Mesothelial cell of epicardium (in vitro differentiated cells): ENCODE measurements at regions not wholly inside any gene's neighbourhood (a gene's known extent, or its start where the extent isn't known, plus 50 kb on each side); places are given as distances from the start of the nearest gene placed in this dataset.

Source experiments
- DNase-seq, 2 experiments: peaks; one replicate each; pipeline ENCODE4 v3.0.0; 2021; ENCODE audit warnings: low spot score in 2 of 2; ENCODE audit not compliant: unreplicated experiment in 2 of 2
- H3K27ac Mint-ChIP-seq: 2 replicates; pipeline ENCODE4 v1.8.0; 2021; ENCODE audit warnings: mixed read lengths
- H3K27me3 Mint-ChIP-seq: 2 replicates; pipeline ENCODE4 v1.8.0; 2021; ENCODE audit warnings: low read depth, mixed read lengths
- H3K36me3 Mint-ChIP-seq: 2 replicates; pipeline ENCODE4 v1.8.0; 2021; ENCODE audit warnings: mixed read lengths
- H3K4me1 Mint-ChIP-seq: 2 replicates; pipeline ENCODE4 v1.8.0; 2021; ENCODE audit warnings: mixed read lengths
- H3K4me3 Mint-ChIP-seq: 2 replicates; pipeline ENCODE4 v1.8.0; 2021; ENCODE audit warnings: mild to moderate bottlenecking, moderate library complexity, mixed read lengths
- H3K9me3 Mint-ChIP-seq: 2 replicates; pipeline ENCODE4 v1.8.0; 2021; ENCODE audit warnings: mixed read lengths
- TF ChIP-seq, protein P1 (sequence below): fragments of 200-600 bp; sonication (generic); IDR thresholded peaks from one replicate; pipeline ENCODE4 v1.5.0; 2021; ENCODE audit warnings: antibody characterized with exemption; ENCODE audit not compliant: unreplicated experiment

DNA sequence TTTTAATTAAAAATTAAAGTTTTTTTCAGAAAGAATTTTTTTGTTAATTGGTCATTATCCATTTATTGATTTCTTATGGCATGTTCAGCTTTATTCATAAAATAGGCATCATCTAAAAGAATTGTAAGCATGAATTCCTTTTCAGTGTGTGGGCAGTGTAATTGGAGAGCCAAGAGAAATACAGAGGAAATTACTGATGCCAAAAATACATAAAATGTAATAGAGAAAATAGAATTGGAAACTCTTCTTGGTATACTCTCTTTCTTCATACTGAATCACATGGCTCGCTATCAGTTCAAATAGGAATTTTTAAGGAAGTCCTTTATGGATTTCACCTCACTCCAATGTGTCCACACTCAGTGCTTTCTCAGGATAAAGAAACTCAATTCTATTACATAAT lies 663.6 kb upstream of the NRXN1 start:
- no peak for DNase-seq
- Mint-ChIP-seq H3K27me3 (no peaks in the 10 kb centered on the region), H3K4me3 (no peak overlapping the region), H3K9me3 (no peaks in the 10 kb centered on the region), H3K4me1 (peaks cover 8% of the 10 kb centered on the region), H3K27ac (no peak overlapping the region), H3K36me3 (no peaks in the 10 kb centered on the region)
- TF ChIP-seq, protein P1, sequence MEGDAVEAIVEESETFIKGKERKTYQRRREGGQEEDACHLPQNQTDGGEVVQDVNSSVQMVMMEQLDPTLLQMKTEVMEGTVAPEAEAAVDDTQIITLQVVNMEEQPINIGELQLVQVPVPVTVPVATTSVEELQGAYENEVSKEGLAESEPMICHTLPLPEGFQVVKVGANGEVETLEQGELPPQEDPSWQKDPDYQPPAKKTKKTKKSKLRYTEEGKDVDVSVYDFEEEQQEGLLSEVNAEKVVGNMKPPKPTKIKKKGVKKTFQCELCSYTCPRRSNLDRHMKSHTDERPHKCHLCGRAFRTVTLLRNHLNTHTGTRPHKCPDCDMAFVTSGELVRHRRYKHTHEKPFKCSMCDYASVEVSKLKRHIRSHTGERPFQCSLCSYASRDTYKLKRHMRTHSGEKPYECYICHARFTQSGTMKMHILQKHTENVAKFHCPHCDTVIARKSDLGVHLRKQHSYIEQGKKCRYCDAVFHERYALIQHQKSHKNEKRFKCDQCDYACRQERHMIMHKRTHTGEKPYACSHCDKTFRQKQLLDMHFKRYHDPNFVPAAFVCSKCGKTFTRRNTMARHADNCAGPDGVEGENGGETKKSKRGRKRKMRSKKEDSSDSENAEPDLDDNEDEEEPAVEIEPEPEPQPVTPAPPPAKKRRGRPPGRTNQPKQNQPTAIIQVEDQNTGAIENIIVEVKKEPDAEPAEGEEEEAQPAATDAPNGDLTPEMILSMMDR = no peak

DNA sequence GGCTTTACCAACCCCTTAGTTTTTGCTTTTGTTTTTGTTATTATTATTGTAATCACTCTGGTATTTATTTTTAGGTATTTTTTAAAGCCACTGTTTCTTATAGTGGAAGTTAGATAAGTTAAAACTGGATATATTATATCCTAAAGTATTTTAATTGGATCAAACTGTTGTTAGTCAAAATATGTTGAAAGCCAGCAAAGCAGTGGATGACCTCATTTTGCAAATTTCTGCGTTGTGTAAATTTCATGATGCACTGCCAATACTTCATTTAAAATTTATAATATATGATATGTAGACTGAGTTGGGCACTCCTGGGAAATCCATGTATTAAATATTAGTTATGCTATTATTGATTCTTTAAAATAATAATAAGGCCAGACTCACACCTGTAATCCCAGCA lies 661.7 kb upstream of the NRXN1 start:
- H3K36me3 Mint-ChIP-seq = no peaks in the 10 kb centered on the region
- H3K4me1 Mint-ChIP-seq = peaks cover 8% of the 10 kb centered on the region
- TF ChIP-seq, protein P1 = no peak
- H3K4me3 Mint-ChIP-seq = no peak overlapping the region
- no peaks in the 10 kb centered on the region for H3K9me3 Mint-ChIP-seq
- DNase-seq = no peak
- H3K27me3 Mint-ChIP-seq = no peaks in the 10 kb centered on the region
- no peak overlapping the region for H3K27ac Mint-ChIP-seq

- Mint-ChIP-seq H3K4me3 (no peak overlapping the region), H3K36me3 (peaks cover 2% of the 10 kb centered on the region), H3K4me1 (no peaks in the 10 kb centered on the region), H3K9me3 (peaks cover 8% of the 10 kb centered on the region), H3K27ac (no peak overlapping the region), H3K27me3 (no peaks in the 10 kb centered on the region)
- DNase-seq = no peak
- TF ChIP-seq, protein P1 = no peak
These were observed 649.9 kb upstream of the NRXN1 start for GRCh38 chr2:51681854-51682253.

GRCh38 chr2:51673628-51674027 lies 641.7 kb upstream of the NRXN1 start:
- H3K4me3 Mint-ChIP-seq = no peak overlapping the region
- no peaks in the 10 kb centered on the region for H3K4me1 Mint-ChIP-seq
- no peak for DNase-seq
- no peaks in the 10 kb centered on the region for H3K9me3 Mint-ChIP-seq
- H3K36me3 Mint-ChIP-seq = no peaks in the 10 kb centered on the region
- H3K27me3 Mint-ChIP-seq = no peaks in the 10 kb centered on the region
- TF ChIP-seq, protein P1 = no peak
- H3K27ac Mint-ChIP-seq = no peak overlapping the region

DNA sequence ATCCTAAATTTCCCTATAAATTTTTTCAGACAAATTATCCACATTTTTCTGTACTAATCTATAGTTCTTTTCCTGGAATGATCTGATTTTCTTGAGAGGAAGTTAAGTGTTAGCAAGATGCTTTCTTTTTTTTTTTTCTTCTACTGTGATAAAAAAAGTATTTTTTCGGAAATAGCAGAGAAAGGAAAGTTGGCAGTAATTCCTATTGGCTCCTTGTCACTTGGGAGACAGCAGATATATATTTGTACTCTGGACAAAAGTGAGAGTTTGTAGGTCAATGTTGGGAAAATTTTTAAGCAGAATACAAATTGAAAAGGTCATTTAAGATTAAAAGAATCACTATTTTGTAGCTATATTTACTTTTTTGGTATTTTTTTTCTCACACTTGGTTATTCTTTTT lies 635.7 kb upstream of the NRXN1 start:
- H3K4me1 Mint-ChIP-seq = no peaks in the 10 kb centered on the region
- no peak overlapping the region for H3K27ac Mint-ChIP-seq
- DNase-seq = no peak
- H3K36me3 Mint-ChIP-seq = no peaks in the 10 kb centered on the region
- peaks cover 5% of the 10 kb centered on the region for H3K9me3 Mint-ChIP-seq
- no peaks in the 10 kb centered on the region for H3K27me3 Mint-ChIP-seq
- no peak overlapping the region for H3K4me3 Mint-ChIP-seq
- TF ChIP-seq, protein P1 = no peak

DNA sequence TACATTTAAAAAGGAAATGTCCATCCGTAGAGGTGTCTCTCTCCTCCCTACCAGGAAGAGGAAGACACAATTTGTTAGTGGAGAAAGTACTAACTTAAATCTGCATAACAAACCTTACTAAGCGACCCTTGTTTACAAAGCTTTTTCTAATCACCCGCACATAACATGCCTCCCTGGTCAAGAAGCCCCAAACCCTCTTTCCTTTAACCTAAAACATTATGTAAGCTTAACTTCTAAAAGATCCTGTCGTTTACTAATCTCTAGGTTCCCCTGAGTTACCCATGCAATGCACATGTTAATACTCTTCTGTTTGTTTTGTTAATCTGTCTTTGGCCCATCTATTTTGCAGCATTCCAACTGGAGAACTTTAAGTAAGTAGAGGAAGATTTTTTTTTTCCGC lies 630.3 kb upstream of the NRXN1 start:
- no peak overlapping the region for H3K4me3 Mint-ChIP-seq
- TF ChIP-seq, protein P1 = no peak
- H3K36me3 Mint-ChIP-seq = no peaks in the 10 kb centered on the region
- H3K27ac Mint-ChIP-seq = no peak overlapping the region
- no peaks in the 10 kb centered on the region for H3K27me3 Mint-ChIP-seq
- DNase-seq = no peak
- no peaks in the 10 kb centered on the region for H3K4me1 Mint-ChIP-seq
- peaks cover 5% of the 10 kb centered on the region for H3K9me3 Mint-ChIP-seq
